COLO668 (cell line): ENCODE measurements at regions not wholly inside any gene's neighbourhood (a gene's known extent, or its start where the extent isn't known, plus 50 kb on each side); places are given as distances from the start of the nearest gene placed in this dataset.
"Not testable (repeated sequence)": the region's sequence is repeated elsewhere in the genome, so short reads cannot be mapped to it uniquely, and the experiment has no call there.

ENCODE experiments used
- DNase-seq: peaks from one replicate; lab custom pipeline; 2025; ENCODE audit not compliant: unreplicated experiment; lab: John Stamatoyannopoulos, UW

- DNase-seq = no peak
Measured at GRCh38 chr12:62135553-62136200, 124.5 kb upstream of the USP15 start.

GRCh38 chr12:62136496-62136895 is 123.7 kb upstream of the USP15 start:
- DNase-seq = no peak

GRCh38 chr12:62138527-62138926 is 121.7 kb upstream of the USP15 start:
- no peak for DNase-seq

- DNase-seq = no peak
Measured at GRCh38 chr12:62146318-62146717, 113.9 kb upstream of the USP15 start.

GRCh38 chr12:62158013-62158412 is 102.2 kb upstream of the USP15 start:
- DNase-seq = no peak

- DNase-seq = no peak
Measured at GRCh38 chr12:62158461-62159360, 101.5 kb upstream of the USP15 start.

- no peak for DNase-seq
Measured at GRCh38 chr12:62162214-62162613, 98.0 kb upstream of the USP15 start.

- DNase-seq = no peak
Measured at GRCh38 chr12:62163368-62163767, 96.8 kb upstream of the USP15 start.

- no peak for DNase-seq
Measured at GRCh38 chr12:62164036-62164435, 96.2 kb upstream of the USP15 start.

- no peak for DNase-seq
Measured at GRCh38 chr12:62166525-62166924, 93.7 kb upstream of the USP15 start.

GRCh38 chr12:62168411-62168810 is 91.8 kb upstream of the USP15 start:
- no peak for DNase-seq

- no peak for DNase-seq
Measured at GRCh38 chr12:62170241-62170640, 90.0 kb upstream of the USP15 start.

GRCh38 chr12:62190689-62191490 is 69.3 kb upstream of the USP15 start:
- DNase-seq = peak; percentile 37

- peak; percentile 45 for DNase-seq
Measured at GRCh38 chr12:62191491-62192179, 68.6 kb upstream of the USP15 start.

- DNase-seq = peak; percentile 73
Measured at GRCh38 chr12:62192180-62192902, 67.9 kb upstream of the USP15 start.

- DNase-seq = no peak
Measured at GRCh38 chr12:62192903-62193250, 67.3 kb upstream of the USP15 start.

GRCh38 chr12:62194031-62194430 is 66.2 kb upstream of the USP15 start:
- DNase-seq = no peak

GRCh38 chr12:62194616-62195015 is 65.6 kb upstream of the USP15 start:
- DNase-seq = no peak

GRCh38 chr12:62196146-62196545 is 64.1 kb upstream of the USP15 start:
- no peak for DNase-seq

GRCh38 chr12:62202861-62203260 is 57.3 kb upstream of the USP15 start:
- not testable (repeated sequence) for DNase-seq
